T follicular helper cell (primary cell): ENCODE measurements at regions not wholly inside any gene's neighbourhood (a gene's known extent, or its start where the extent isn't known, plus 50 kb on each side); places are given as distances from the start of the nearest gene placed in this dataset.

ENCODE experiments used
- DNase-seq: peaks from one replicate; pipeline ENCODE4 v3.0.0-alpha.2; 2020; ENCODE audit warnings: low read depth

- DNase-seq, result no peak
These were observed 68.1 kb downstream of the HTR5A start for GRCh38 chr7:155138204-155138603.

DNA sequence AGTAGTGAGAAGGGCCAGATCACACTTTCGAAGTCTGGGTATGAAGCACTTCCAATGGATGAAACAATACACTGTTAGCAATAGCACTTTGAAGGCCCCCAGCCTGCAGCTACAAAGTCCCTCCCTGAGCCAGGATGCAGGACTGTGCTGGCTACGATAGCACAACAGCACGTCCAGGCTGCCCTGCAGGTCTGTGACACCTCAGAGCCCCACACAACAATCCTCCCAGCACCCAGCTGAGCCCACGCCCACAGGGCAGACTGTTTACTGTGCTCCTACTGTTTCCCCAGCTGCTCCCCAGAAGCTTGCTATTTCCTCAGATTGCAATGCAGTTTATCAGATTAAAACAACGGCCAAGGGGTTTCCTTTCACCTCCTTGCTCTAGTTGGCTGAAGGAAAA, 71.4 kb downstream of the HTR5A start:
- no peak for DNase-seq

DNA sequence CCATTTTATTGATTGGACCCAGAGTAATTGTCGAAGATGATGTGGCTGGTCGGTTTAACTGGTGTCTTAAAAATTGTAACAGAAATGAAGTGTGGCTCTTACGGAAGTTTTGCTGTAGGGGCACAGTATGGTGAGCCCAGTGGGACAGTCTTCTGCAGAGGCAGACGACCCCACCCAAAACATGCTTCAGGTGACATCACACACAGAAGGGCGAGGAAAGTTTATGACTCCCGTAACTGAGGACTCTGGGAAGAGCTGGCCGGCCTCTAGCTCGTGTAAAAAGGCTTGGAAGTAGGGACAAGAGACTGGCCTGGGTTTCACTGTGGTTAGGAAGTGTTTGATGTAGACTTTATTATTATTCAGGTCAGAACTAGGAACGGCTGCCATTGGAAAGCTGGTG, 73.3 kb downstream of the HTR5A start:
- DNase-seq, result no peak

GRCh38 chr7:155144371-155144770, 74.2 kb downstream of the HTR5A start:
- DNase-seq, result no peak

GRCh38 chr7:155145477-155146255, 75.5 kb downstream of the HTR5A start:
- DNase-seq, result no peak

GRCh38 chr7:155147172-155147571, 77.0 kb downstream of the HTR5A start:
- DNase-seq, result no peak

DNA sequence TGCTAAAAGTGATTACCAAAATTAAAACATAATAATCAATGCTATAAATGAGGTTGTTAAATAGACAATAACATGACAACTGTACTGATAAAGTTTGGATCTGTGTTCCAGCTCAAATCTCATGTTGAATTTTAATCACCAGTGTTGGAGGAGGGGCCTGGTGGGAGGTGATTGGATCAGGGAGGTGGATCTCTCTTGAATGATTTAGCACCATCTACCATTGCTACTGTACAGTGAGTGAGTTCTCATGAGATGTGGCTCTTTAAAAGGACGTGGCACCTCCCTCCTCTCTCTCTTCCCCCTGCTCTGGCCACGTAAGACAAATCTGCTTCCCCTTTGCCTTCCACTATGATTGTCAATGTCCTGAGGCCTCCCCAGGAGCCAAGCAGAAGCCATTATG, 77.5 kb downstream of the HTR5A start:
- DNase-seq, result no peak

GRCh38 chr7:155153676-155154075, 83.6 kb downstream of the HTR5A start:
- no peak for DNase-seq

- DNase-seq, result no peak
These were observed 84.5 kb downstream of the HTR5A start for GRCh38 chr7:155154586-155154985.

GRCh38 chr7:155161690-155162089, 91.6 kb downstream of the HTR5A start:
- no peak for DNase-seq

DNA sequence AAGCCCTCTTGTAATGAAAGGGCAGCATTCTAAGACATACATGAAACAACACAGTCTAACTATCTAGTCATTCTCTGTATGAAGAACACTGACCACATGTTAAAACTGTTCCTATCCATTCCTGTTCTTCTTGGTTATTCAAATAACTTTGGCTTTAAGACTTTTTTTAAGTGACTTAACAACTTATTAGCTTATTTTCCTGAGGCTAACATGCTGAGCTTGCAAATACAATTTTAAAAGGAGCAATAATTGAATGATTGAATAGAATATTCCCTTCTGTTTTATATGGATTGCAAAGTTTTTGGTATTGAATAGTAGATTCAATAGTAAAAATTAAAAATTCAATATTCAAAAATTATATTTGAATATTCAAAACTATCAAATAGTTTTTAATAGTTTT, 92.3 kb downstream of the HTR5A start:
- no peak for DNase-seq

DNA sequence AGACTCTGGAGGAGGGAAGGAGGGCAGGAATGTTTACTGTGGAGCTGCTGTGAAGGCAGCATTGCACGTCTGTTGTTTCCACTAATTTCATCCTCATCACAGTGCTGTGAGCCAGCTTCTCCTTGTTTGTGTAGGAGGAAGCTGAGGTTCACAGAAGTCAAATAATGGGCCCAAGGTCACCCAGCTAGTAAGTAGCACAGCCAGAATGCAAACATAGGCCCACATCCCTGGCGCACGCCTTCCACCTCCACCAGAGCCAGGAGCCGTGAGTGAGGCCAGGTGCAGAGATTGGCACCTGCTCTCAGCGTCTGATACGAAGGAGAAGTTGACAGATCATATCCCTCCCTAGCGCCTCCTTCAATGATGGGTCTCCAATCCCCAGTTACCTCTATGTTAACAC, 93.6 kb downstream of the HTR5A start:
- no peak for DNase-seq

- no peak for DNase-seq
These were observed 94.2 kb downstream of the HTR5A start for GRCh38 chr7:155164316-155164715.

GRCh38 chr7:155166108-155166507, 96.0 kb downstream of the HTR5A start:
- no peak for DNase-seq

DNA sequence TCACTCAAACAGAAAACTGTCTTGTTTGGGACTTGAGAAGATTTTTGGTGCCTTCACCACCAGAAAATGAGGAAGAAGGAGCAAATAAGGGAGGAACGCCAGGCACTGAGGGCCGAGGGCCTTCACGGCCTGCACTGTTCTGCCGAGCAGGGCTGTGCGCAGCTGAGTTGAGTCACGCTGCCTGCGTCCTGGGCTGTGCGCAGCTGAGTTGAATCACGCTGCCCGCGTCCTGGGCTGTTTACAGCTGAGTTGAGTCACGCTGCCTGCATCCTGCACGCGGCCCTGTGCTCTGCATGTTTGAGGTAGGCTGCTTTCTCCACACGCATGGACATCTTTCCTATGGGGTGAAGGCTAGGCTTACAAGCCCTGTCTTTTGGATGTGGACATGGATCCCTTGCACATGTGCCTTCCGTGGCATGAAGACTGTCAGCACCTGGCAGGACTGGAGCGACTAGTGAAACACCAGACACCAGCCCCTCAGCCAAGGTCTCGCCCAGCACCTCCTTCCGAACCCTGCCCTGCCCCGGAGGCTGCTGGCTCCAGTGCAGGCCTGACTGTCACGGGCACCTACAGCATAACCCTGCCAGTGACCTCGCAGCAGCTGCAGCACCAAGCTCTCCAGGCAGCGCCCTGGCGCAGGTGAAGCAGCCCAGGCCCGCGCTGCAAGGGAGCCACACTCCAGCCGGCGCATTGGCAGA, 96.7 kb downstream of the HTR5A start:
- no peak for DNase-seq

DNA sequence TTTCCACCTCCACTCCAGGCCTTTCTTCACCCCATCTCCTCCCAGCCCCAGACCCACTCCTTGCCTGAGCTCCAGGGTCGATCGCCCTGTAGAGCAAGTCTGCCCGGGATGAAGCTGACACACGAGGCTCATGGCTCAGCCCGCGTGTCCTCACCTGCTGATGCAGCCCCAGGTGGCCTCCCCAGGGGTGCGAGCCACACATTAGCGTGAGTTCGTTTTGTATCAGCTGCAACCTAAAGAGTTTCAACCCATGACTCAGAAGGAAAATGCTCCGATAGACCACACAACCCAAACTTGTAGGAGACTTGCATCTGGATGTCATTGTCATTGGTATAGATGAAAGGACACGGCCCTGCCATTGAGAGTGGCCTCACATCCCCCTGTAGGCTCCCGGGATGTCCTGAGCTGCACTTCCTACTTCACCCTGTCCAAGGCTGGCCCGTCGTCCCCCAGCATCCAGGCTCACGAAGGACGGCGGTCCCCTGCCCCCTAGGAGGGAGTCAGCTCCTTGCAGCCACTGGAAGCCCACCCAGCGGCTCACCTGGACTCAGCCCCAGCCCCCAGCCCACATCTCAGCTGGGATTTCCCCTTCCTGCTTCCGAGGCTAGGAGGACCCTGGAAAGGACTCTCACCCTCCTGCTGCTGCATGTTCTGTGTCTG, 97.7 kb downstream of the HTR5A start:
- no peak for DNase-seq

- no peak for DNase-seq
These were observed 98.7 kb downstream of the HTR5A start for GRCh38 chr7:155168597-155169480.

- DNase-seq, result no peak
These were observed 99.5 kb downstream of the HTR5A start for GRCh38 chr7:155169498-155170065.

- no peak for DNase-seq
These were observed 100.2 kb downstream of the HTR5A start for GRCh38 chr7:155170331-155170730.

GRCh38 chr7:155172141-155172540, 102.0 kb downstream of the HTR5A start:
- no peak for DNase-seq

DNA sequence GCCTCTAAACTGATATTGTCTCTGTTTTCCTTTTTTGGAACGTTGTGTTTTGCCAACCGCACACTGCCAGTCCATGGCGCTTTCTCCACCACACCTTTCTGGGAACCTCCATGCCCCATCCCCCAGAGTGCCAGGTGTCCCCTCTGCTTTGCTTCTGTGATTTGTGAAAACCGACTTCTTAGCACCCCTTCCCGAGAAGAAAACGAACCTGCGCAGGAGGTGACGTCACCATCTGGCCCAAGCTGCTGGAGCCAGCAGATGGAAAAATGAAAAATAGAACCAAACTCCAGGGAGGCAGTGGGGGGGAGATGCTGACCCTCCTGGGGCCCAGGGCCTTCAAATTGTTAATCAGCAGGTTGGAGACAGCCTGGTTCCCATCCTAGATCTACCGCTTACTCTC, 103.8 kb downstream of the HTR5A start:
- DNase-seq, result no peak

- no peak for DNase-seq
These were observed 108.0 kb downstream of the HTR5A start for GRCh38 chr7:155178096-155178495.
